OCI-LY1 (cell line): ENCODE measurements at regions not wholly inside any gene's neighbourhood (a gene's known extent, or its start where the extent isn't known, plus 50 kb on each side); places are given as distances from the start of the nearest gene placed in this dataset.

Source experiments
- H2AFZ ChIP-seq: fragments of 200-600 bp; sonication (generic), shearing (Covaris generic); 2 replicates; pipeline ENCODE4 v1.6.0; 2014; ENCODE audit warnings: antibody characterized with exemption, mild to moderate bottlenecking, low read length
- H3F3A ChIP-seq: fragments of 200-600 bp; sonication (generic), shearing (Covaris generic); 2 replicates; pipeline ENCODE4 v1.6.0; 2014; ENCODE audit warnings: mild to moderate bottlenecking, antibody characterized with exemption, low read length, moderate library complexity; ENCODE audit not compliant: insufficient read depth
- H3K27ac ChIP-seq: fragments of 200-600 bp; sonication (generic); 2 replicates; pipeline ENCODE4 v1.5.1; 2014; ENCODE audit warnings: low read length, mixed run types, mild to moderate bottlenecking, low read depth; ENCODE audit not compliant: poor library complexity, severe bottlenecking
- H3K27me3 ChIP-seq: fragments of 200-600 bp; sonication (generic); 2 replicates; pipeline ENCODE4 v1.6.0; 2014; ENCODE audit warnings: antibody characterized with exemption, mild to moderate bottlenecking, low read length, moderate library complexity; ENCODE audit not compliant: insufficient read depth
- H3K36me3 ChIP-seq: fragments of 200-600 bp; sonication (generic); 2 replicates; pipeline ENCODE4 v1.6.1; 2014; ENCODE audit warnings: mild to moderate bottlenecking, antibody characterized with exemption, low read length, moderate library complexity, mixed read lengths; ENCODE audit not compliant: insufficient read depth
- H3K4me1 ChIP-seq: fragments of 200-600 bp; sonication (generic); 2 replicates; pipeline ENCODE4 v1.5.1; 2014; ENCODE audit warnings: mild to moderate bottlenecking, low read length, moderate library complexity; ENCODE audit not compliant: insufficient read depth, severe bottlenecking
- H3K4me2 ChIP-seq: fragments of 200-600 bp; sonication (generic), shearing (Covaris generic); 2 replicates; pipeline ENCODE4 v1.6.1; 2014; ENCODE audit warnings: low read length
- H3K4me3 ChIP-seq: fragments of 200-600 bp; sonication (generic); 2 replicates; pipeline ENCODE4 v1.5.1; 2014; ENCODE audit warnings: low read length, low read depth, mild to moderate bottlenecking, mixed read lengths; ENCODE audit not compliant: poor library complexity, severe bottlenecking
- H3K79me2 ChIP-seq: fragments of 200-600 bp; shearing (Covaris generic); 2 replicates; pipeline ENCODE4 v1.6.1; 2016; ENCODE audit warnings: mixed run types, low read length, mixed read lengths; ENCODE audit not compliant: insufficient read depth
- H3K9ac ChIP-seq: fragments of 200-600 bp; sonication (generic), shearing (Covaris generic); 2 replicates; pipeline ENCODE4 v1.6.1; 2014; ENCODE audit warnings: mild to moderate bottlenecking, low read length, mixed read lengths
- H3K9me2 ChIP-seq: fragments of 200-600 bp; sonication (generic), shearing (Covaris generic); 2 replicates; pipeline ENCODE4 v1.6.1; 2014; ENCODE audit warnings: low read depth, mild to moderate bottlenecking, low read length, mixed read lengths
- H3K9me3 ChIP-seq: fragments of 200-600 bp; shearing (Covaris generic); 2 replicates; pipeline ENCODE4 v1.6.1; 2014; ENCODE audit warnings: low read length, mixed read lengths
- H4K20me1 ChIP-seq: fragments of 200-600 bp; sonication (generic), shearing (Covaris generic); 2 replicates; pipeline ENCODE4 v1.6.0; 2016; ENCODE audit warnings: mild to moderate bottlenecking, low read length; ENCODE audit not compliant: insufficient read depth
- CTCF ChIP-seq: fragments of 200-600 bp; sonication (generic), shearing (Covaris generic); IDR thresholded peaks from 2 replicates; pipeline ENCODE4 v1.5.1; 2017; ENCODE audit warnings: mild to moderate bottlenecking, antibody characterized with exemption, low read length, moderate library complexity, mixed read lengths
- EZH2 ChIP-seq: fragments of 200-600 bp; sonication (generic), shearing (Covaris generic); IDR thresholded peaks from 2 replicates; pipeline ENCODE4 v1.8.0; 2017; ENCODE audit warnings: borderline replicate concordance, mixed run types, mild to moderate bottlenecking, antibody characterized with exemption, low read length, moderate library complexity, mixed read lengths

- TF ChIP-seq CTCF (peak; percentile 70), EZH2 (no peak)
- Histone ChIP-seq H3K79me2 (no peaks in the 10 kb centered on the region), H3K27me3 (no peaks in the 10 kb centered on the region), H3K9ac (no peak overlapping the region), H3K4me3 (no peak overlapping the region), H3K9me2 (no peaks in the 10 kb centered on the region), H3K4me1 (no peaks in the 10 kb centered on the region), H3K27ac (no peak overlapping the region), H3K4me2 (no peak overlapping the region), H3K9me3 (no peaks in the 10 kb centered on the region), H2AFZ (no peak overlapping the region), H3F3A (no peaks in the 10 kb centered on the region), H4K20me1 (no peaks in the 10 kb centered on the region), H3K36me3 (no peaks in the 10 kb centered on the region)
Measured at GRCh38 chr12:19572920-19573558, 133.7 kb downstream of the AEBP2 start.

- H3F3A ChIP-seq, result no peaks in the 10 kb centered on the region
- H3K27me3 ChIP-seq, result no peaks in the 10 kb centered on the region
- no peaks in the 10 kb centered on the region for H3K9me2 ChIP-seq
- H3K36me3 ChIP-seq, result no peaks in the 10 kb centered on the region
- H3K4me3 ChIP-seq, result no peak overlapping the region
- H3K9ac ChIP-seq, result no peak overlapping the region
- no peak overlapping the region for H3K4me2 ChIP-seq
- H3K79me2 ChIP-seq, result no peaks in the 10 kb centered on the region
- TF ChIP-seq CTCF, result no peak
- TF ChIP-seq EZH2, result no peak
- no peak overlapping the region for H2AFZ ChIP-seq
- no peaks in the 10 kb centered on the region for H4K20me1 ChIP-seq
- H3K4me1 ChIP-seq, result no peaks in the 10 kb centered on the region
- H3K27ac ChIP-seq, result no peak overlapping the region
- H3K9me3 ChIP-seq, result no peaks in the 10 kb centered on the region
Measured at GRCh38 chr12:19573866-19574265, 134.6 kb downstream of the AEBP2 start.

- H3K36me3 ChIP-seq, result no peaks in the 10 kb centered on the region
- no peaks in the 10 kb centered on the region for H3K27me3 ChIP-seq
- no peaks in the 10 kb centered on the region for H3K79me2 ChIP-seq
- peak; percentile 15; the same call in 1 of the 2 replicates for TF ChIP-seq CTCF
- no peak for TF ChIP-seq EZH2
- H3F3A ChIP-seq, result no peaks in the 10 kb centered on the region
- H3K4me3 ChIP-seq, result no peak overlapping the region
- H2AFZ ChIP-seq, result no peak overlapping the region
- H3K9ac ChIP-seq, result no peak overlapping the region
- no peaks in the 10 kb centered on the region for H4K20me1 ChIP-seq
- no peaks in the 10 kb centered on the region for H3K4me1 ChIP-seq
- no peaks in the 10 kb centered on the region for H3K9me2 ChIP-seq
- no peak overlapping the region for H3K4me2 ChIP-seq
- no peaks in the 10 kb centered on the region for H3K9me3 ChIP-seq
- H3K27ac ChIP-seq, result no peak overlapping the region
Measured at GRCh38 chr12:19574601-19575000, 135.3 kb downstream of the AEBP2 start.
